ENCODE measurements at regions not wholly inside any gene's neighbourhood (a gene's known extent, or its start where the extent isn't known, plus 50 kb on each side); places are given as distances from the start of the nearest gene placed in this dataset.

DNA sequence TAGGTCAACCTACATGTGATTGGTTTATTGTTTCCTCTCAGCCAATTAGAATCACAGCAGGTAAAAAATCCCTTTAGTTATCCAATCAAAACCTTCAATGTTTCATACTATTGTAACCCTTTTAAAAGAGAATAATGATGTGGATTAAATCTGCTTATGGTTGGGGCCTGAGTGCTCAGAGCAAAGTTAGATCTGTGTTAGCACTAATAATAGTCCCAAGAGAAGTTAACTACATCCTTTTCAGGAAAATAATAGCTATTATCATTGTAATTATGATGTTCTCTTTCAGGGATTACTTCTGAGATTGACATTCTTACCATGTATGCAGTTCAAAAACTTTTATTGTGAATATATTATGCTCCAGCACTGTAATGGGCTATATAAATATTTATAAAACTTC is 262.6 kb upstream of the ARX start:
- Histone ChIP-seq H3K4me3 (no peak overlapping the region), H3K79me2 (ENCODE audit: control insufficient read depth, insufficient read depth, low read length) (no peaks in the 10 kb centered on the region), H3K9me3 (replicated peaks; ENCODE audit: control insufficient read depth, insufficient read depth, low read depth, low read length) (no peaks in the 10 kb centered on the region), H3K27ac (ENCODE audit: extremely low read depth, low read depth, low read length) (no peak overlapping the region), H2AFZ (ENCODE audit: low read depth, low read length) (no peak overlapping the region), H3K36me3 (ENCODE audit: control insufficient read depth, insufficient read depth, low read length) (no peaks in the 10 kb centered on the region), H3K9me1 (ENCODE audit: control insufficient read depth, insufficient read depth, low read length) (no peaks in the 10 kb centered on the region), H3K4me1 (replicated peaks in 1 of 2; ENCODE audit: control insufficient read depth in 2 of 2, insufficient read depth in 2 of 2, low read length in 2 of 2) (no peaks in the 10 kb centered on the region), H4K20me1 (replicated peaks; ENCODE audit: control insufficient read depth, insufficient read depth, low read length) (no peaks in the 10 kb centered on the region), H3K9ac (ENCODE audit: insufficient read depth in 1 of 2, low read depth in 2 of 2, low read length in 2 of 2) (no peak overlapping the region), H3K4me2 (ENCODE audit: insufficient read depth, low read length) (no peak overlapping the region), H3K27me3 (ENCODE audit: control insufficient read depth in 2 of 2, insufficient read depth in 2 of 2, low read length in 2 of 2) (no peaks in the 10 kb centered on the region)
- FAIRE-seq (no peak), DNase-seq (ENCODE audit: extremely low read depth in 1 of 4, low spot score in 3 of 4) (no peak), ATAC-seq (no peak)
- TF ChIP-seq NR2C1 (IDR thresholded peaks at IDR 0.05), result no peak
- no peak for TF ChIP-seq NR2C1 (tag; IDR thresholded peaks at IDR 0.05)
- no peak for TF ChIP-seq TAF7 (tag; IDR thresholded peaks at IDR 0.05)
- no peak for TF ChIP-seq FOXK2 (conservative IDR thresholded peaks at IDR 0.05 in 1 of 2, IDR thresholded peaks at IDR 0.05 in 1 of 2; ENCODE audit: low read depth in 2 of 2)
- no peak for TF ChIP-seq ZNF408 (CRISPR knock-in tag; IDR thresholded peaks at IDR 0.05; ENCODE audit: low read depth)
- in situ Hi-C loops (cut with MboI), result no loop called here
- BruUV-seq (replicated peaks), result no TSS peak
- intact Hi-C loops (cut with micrococcal nuclease), result no loop called here
- POLR2A ChIA-PET, result no interaction called here
- CTCF ChIA-PET (ENCODE audit: low intra/inter-chr PET ratio), result no interaction called here

DNA sequence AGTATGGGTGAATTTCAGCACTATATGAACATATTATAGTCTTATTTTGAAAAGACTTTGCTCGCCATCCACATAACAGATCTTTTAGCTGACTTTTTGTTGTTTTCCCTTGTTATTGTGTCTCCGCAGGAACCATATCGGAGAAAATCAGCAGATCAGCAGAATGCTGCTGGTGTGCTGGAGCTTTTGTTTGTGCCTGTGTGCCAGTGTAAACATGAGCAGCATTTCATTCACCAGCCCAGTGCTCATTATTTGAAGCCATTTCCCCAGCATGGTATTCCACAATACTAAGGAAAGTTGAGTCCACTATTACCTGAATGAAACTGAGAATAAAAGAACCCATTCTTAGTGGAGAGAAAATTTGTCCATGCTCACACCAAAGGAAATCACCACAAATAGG is 261.8 kb upstream of the ARX start:
- H3K36me3 ChIP-seq (ENCODE audit: control insufficient read depth, insufficient read depth, low read length), result no peaks in the 10 kb centered on the region
- H3K79me2 ChIP-seq (ENCODE audit: control insufficient read depth, insufficient read depth, low read length), result no peaks in the 10 kb centered on the region
- FAIRE-seq (no peak), DNase-seq (ENCODE audit: extremely low read depth in 1 of 4, low spot score in 3 of 4) (no peak), ATAC-seq (no peak)
- H3K27me3 ChIP-seq (ENCODE audit: control insufficient read depth in 2 of 2, insufficient read depth in 2 of 2, low read length in 2 of 2), result no peaks in the 10 kb centered on the region
- H2AFZ ChIP-seq (ENCODE audit: low read depth, low read length), result no peak overlapping the region
- in situ Hi-C loops (cut with MboI), result no loop called here
- H3K9me1 ChIP-seq (ENCODE audit: control insufficient read depth, insufficient read depth, low read length), result no peaks in the 10 kb centered on the region
- no TSS peak for BruUV-seq (replicated peaks)
- H3K9me3 ChIP-seq (replicated peaks; ENCODE audit: control insufficient read depth, insufficient read depth, low read depth, low read length), result no peaks in the 10 kb centered on the region
- H3K4me2 ChIP-seq (ENCODE audit: insufficient read depth, low read length), result no peak overlapping the region
- no peaks in the 10 kb centered on the region for H4K20me1 ChIP-seq (replicated peaks; ENCODE audit: control insufficient read depth, insufficient read depth, low read length)
- intact Hi-C loops (cut with micrococcal nuclease), result no loop called here
- no peak overlapping the region for H3K4me3 ChIP-seq
- CTCF ChIA-PET (ENCODE audit: low intra/inter-chr PET ratio), result no interaction called here
- no peaks in the 10 kb centered on the region for H3K4me1 ChIP-seq (replicated peaks in 1 of 2; ENCODE audit: control insufficient read depth in 2 of 2, insufficient read depth in 2 of 2, low read length in 2 of 2)
- WGBS (ENCODE audit: insufficient coverage, low coverage, missing lambda C conversion rate), result 3% methylated on average over 3 of the region's 3 CpGs
- H3K9ac ChIP-seq (ENCODE audit: insufficient read depth in 1 of 2, low read depth in 2 of 2, low read length in 2 of 2), result no peak overlapping the region
- POLR2A ChIA-PET, result no interaction called here
- no peak overlapping the region for H3K27ac ChIP-seq (ENCODE audit: extremely low read depth, low read depth, low read length)
- TF ChIP-seq KLF6 (CRISPR knock-in tag; IDR thresholded peaks at IDR 0.05; ENCODE audit: borderline replicate concordance) (no peak), ZNF224 (CRISPR knock-in tag; IDR thresholded peaks at IDR 0.05) (no peak)
- TF ChIP-seq, protein P1, sequence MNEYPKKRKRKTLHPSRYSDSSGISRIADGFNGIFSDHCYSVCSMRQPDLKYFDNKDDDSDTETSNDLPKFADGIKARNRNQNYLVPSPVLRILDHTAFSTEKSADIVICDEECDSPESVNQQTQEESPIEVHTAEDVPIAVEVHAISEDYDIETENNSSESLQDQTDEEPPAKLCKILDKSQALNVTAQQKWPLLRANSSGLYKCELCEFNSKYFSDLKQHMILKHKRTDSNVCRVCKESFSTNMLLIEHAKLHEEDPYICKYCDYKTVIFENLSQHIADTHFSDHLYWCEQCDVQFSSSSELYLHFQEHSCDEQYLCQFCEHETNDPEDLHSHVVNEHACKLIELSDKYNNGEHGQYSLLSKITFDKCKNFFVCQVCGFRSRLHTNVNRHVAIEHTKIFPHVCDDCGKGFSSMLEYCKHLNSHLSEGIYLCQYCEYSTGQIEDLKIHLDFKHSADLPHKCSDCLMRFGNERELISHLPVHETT (CRISPR knock-in tag; conservative IDR thresholded peaks at IDR 0.05 in 1 of 2, IDR thresholded peaks at IDR 0.05 in 1 of 2), result no peak
